Heart left ventricle (tissue), 16 donors: ENCODE measurements at regions not wholly inside any gene's neighbourhood (a gene's known extent, or its start where the extent isn't known, plus 50 kb on each side); places are given as distances from the start of the nearest gene placed in this dataset.

Experiments used
- ATAC-seq, 4 donors: fragments of 200-7000 bp; cut with Tn5 transposase; one replicate each; pipeline ENCODE4 v1.9.1; 2020 to 2022; ENCODE audit warnings: moderate library complexity in 4 of 4, mild to moderate bottlenecking in 3 of 4, moderate number of reproducible peaks in 1 of 4
- DNase-seq, 5 donors: peaks; one replicate each; pipeline ENCODE4 v3.0.0-alpha.2; 2020
- H3K27ac ChIP-seq, 12 donors: fragments of 200-600 bp; sonication (generic) in 4 of 12; one replicate each; pipeline versions ENCODE4 v1.5.0 to v1.8.0; 2016 to 2022; ENCODE audit warnings: mild to moderate bottlenecking in 2 of 12
- H3K27me3 ChIP-seq, 9 donors: fragments of 200-600 bp; sonication (generic) in 2 of 9; one replicate each; pipeline versions ENCODE4 v1.5.1 to v1.8.0; 2016 to 2022; ENCODE audit warnings: mild to moderate bottlenecking in 3 of 9
- H3K36me3 ChIP-seq, 9 donors: fragments of 200-600 bp; sonication (generic) in 2 of 9; one replicate each; pipeline versions ENCODE4 v1.5.0 to v1.8.0; 2018 to 2022; ENCODE audit warnings: mild to moderate bottlenecking in 2 of 9
- H3K4me1 ChIP-seq, 12 donors: fragments of 200-600 bp; sonication (generic) in 4 of 12; one replicate each; pipeline versions ENCODE4 v1.5.0 to v1.8.0; 2016 to 2022; ENCODE audit warnings: mild to moderate bottlenecking in 3 of 12
- H3K4me3 ChIP-seq, 12 donors: fragments of 200-600 bp; sonication (generic) in 4 of 12; one replicate each; pipeline versions ENCODE4 v1.5.0 to v1.8.0; 2017 to 2022; ENCODE audit warnings: mild to moderate bottlenecking in 9 of 12, moderate library complexity in 4 of 12
- H3K9me3 ChIP-seq, 12 donors: fragments of 200-600 bp; sonication (generic) in 4 of 12; one replicate each; pipeline versions ENCODE4 v1.5.0 to v1.8.0; 2016 to 2022; ENCODE audit warnings: mild to moderate bottlenecking in 1 of 12
- POLR2A ChIP-seq, 2 donors: fragments of 450-650 bp; IDR thresholded peaks; one replicate each; pipeline ENCODE4 v1.6.1; 2017; ENCODE audit warnings: antibody characterized with exemption in 2 of 2, mild to moderate bottlenecking in 2 of 2, moderate library complexity in 2 of 2
- WGBS, 4 donors: extraction: QIAGEN DNeasy Blood & Tissue Kit in 2 of 4; methylation state at CpG; one replicate each; pipeline versions ENCODE4 v1.1.5 to v1.1.7; 2013 to 2018; 5-methylcytosine and 5-hydroxymethylcytosine counted together
- intact Hi-C, 10 donors: fragments of 100-400 bp; cut with DNase I; formaldehyde crosslinking; loops; one replicate each; pipeline versions ENCODE4 v1.11.1 to v1.14.2; 2022
- TF ChIP-seq, protein P1 (sequence below), 12 donors: fragments of 200-600 bp; sonication (generic) in 4 of 12; IDR thresholded peaks; one replicate each; pipeline versions ENCODE4 v1.5.0 to v1.8.0; 2018 to 2022; ENCODE audit warnings: antibody characterized with exemption in 12 of 12, mild to moderate bottlenecking in 5 of 12
- donor health status: ischemic (EF 13 %, LVEDD 7.1; RV severe dilation, severe dysfunction).
- donor health status: healthy with polysubstance abuse.
- donor health status: DM: no; HTN: yes; CAD: no.
- donor health status: DM: no; HTN: no; CAD: no.
- donor health status: ischemic (EF 25% LVEDD 6.9; RV normal size, moderate dysfunction).
- donor health status: ischemic (EF 25% LVEDD 5.7; RV mildly dilated, moderate dysfunction).
- donor health status: healthy.
- donor health status: DM: yes; HTN: yes; CAD: no.
- donor health status: ischemic (EF 35%, LVEDD 5.7; RV mildly dilated, moderate dysfunction).
- donor health status: nonischemic (EF 11% LVEDD 7.7; RV severe dilation, severe dysfunction).
- donor health status: DM: yes; HTN: yes; CAD: no.
- donor health status: PGD.
- donor health status: ischemic (EF 29% LVEDD 5.4; RV normal size, mild dysfunction).
- donor health status: nonischemic (EF 23%, LVEDD 6.1; RV moderate dilation, normal function).

GRCh38 chr9:20291201-20291600 lies 331.1 kb downstream of the MLLT3 start:
- H3K4me3 ChIP-seq = no peak overlapping the region
- WGBS, 4 donors = 77 to 82% (median 78%) methylated on average over 2 of the region's 2 CpGs
- DNase-seq (no peak), ATAC-seq (no peak)
- no peaks in the 10 kb centered on the region for H3K36me3 ChIP-seq
- H3K4me1 ChIP-seq = peaks cover 0 to 13% (median 0%) of the 10 kb centered on the region in 12 donors
- intact Hi-C loops = loop anchor here in 1 of 10 donors (2.0 kb wide), 1 partner anchor 20 kb away; no protein-coding TSS in a partner anchor
- H3K27ac ChIP-seq = no peak overlapping the region
- no peaks in the 10 kb centered on the region for H3K27me3 ChIP-seq
- no peak for TF ChIP-seq POLR2A (IDR thresholded peaks at IDR 0.05)
- TF ChIP-seq, protein P1, sequence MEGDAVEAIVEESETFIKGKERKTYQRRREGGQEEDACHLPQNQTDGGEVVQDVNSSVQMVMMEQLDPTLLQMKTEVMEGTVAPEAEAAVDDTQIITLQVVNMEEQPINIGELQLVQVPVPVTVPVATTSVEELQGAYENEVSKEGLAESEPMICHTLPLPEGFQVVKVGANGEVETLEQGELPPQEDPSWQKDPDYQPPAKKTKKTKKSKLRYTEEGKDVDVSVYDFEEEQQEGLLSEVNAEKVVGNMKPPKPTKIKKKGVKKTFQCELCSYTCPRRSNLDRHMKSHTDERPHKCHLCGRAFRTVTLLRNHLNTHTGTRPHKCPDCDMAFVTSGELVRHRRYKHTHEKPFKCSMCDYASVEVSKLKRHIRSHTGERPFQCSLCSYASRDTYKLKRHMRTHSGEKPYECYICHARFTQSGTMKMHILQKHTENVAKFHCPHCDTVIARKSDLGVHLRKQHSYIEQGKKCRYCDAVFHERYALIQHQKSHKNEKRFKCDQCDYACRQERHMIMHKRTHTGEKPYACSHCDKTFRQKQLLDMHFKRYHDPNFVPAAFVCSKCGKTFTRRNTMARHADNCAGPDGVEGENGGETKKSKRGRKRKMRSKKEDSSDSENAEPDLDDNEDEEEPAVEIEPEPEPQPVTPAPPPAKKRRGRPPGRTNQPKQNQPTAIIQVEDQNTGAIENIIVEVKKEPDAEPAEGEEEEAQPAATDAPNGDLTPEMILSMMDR (IDR thresholded peaks at IDR 0.05) = no peak
- peaks cover 0 to 9% (median 0%) of the 10 kb centered on the region in 12 donors for H3K9me3 ChIP-seq

DNA sequence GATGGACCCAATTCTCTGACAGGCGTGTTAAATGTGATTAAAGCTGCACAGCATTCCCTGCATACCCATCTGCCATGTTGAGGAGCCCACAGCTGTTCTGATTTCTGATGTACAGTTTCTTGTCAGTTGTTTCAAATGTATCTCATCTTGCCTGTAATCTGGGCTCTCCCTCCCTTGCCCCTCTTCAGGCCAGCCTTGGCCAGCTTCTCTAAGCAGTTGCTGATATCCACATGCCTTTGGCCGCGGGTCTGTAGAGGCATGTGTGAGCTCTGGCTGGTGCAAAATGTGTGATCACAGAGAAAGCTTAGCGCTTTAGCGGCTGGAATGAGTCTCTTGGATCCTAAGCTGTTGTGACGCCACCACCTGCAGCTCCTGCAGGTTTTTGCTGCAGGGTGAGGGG lies 332.0 kb downstream of the MLLT3 start:
- WGBS, 4 donors = 41 to 72% (median 59%) methylated on average over 6 of the region's 6 CpGs
- no peaks in the 10 kb centered on the region for H3K27me3 ChIP-seq
- peaks cover 0 to 9% (median 0%) of the 10 kb centered on the region in 12 donors for H3K9me3 ChIP-seq
- H3K4me1 ChIP-seq = peaks cover 0 to 13% (median 0%) of the 10 kb centered on the region in 12 donors
- TF ChIP-seq, protein P1 (IDR thresholded peaks at IDR 0.05) = no peak
- no peak for TF ChIP-seq POLR2A (IDR thresholded peaks at IDR 0.05)
- peak in 2 of 4 donors; percentile 38 to 47 for ATAC-seq
- DNase-seq = peak in 1 of 5 donors; percentile 29
- no peak overlapping the region for H3K4me3 ChIP-seq
- no peaks in the 10 kb centered on the region for H3K36me3 ChIP-seq
- H3K27ac ChIP-seq = no peak overlapping the region
- intact Hi-C loops = loop anchor here in 1 of 10 donors (2.0 kb wide), 1 partner anchor 19 kb away; no protein-coding TSS in a partner anchor

- intact Hi-C loops = loop anchor here in 3 of 10 donors (2.0 to 10.0 kb wide), 5 partner anchors 19 to 365 kb away; no protein-coding TSS in a partner anchor
- H3K27me3 ChIP-seq = no peaks in the 10 kb centered on the region
- H3K4me1 ChIP-seq = peaks cover 0 to 13% (median 0%) of the 10 kb centered on the region in 12 donors
- TF ChIP-seq, protein P1 (IDR thresholded peaks at IDR 0.05) = no peak
- TF ChIP-seq POLR2A (IDR thresholded peaks at IDR 0.05) = no peak
- H3K9me3 ChIP-seq = peaks cover 0 to 9% (median 0%) of the 10 kb centered on the region in 12 donors
- 83 to 89% (median 86%) methylated on average over 9 of the region's 9 CpGs for WGBS, 4 donors
- ATAC-seq = no peak
- no peaks in the 10 kb centered on the region for H3K36me3 ChIP-seq
- no peak overlapping the region for H3K4me3 ChIP-seq
- no peak for DNase-seq
- no peak overlapping the region for H3K27ac ChIP-seq
Measured at GRCh38 chr9:20289423-20290010, 332.8 kb downstream of the MLLT3 start.

GRCh38 chr9:20286969-20287368 lies 335.3 kb downstream of the MLLT3 start:
- intact Hi-C loops = loop anchor here in 3 of 10 donors (5.0 to 10.0 kb wide), 4 partner anchors 68 to 362 kb away; no protein-coding TSS in a partner anchor

More at GRCh38 chr9:20286969-20287368, 335.3 kb downstream of the MLLT3 start:
- ATAC-seq (no peak), DNase-seq (no peak)
- Histone ChIP-seq H3K4me1 (peaks cover 0 to 13% (median 0%) of the 10 kb centered on the region in 12 donors), H3K27ac (peak overlapping the region in 3 of 12 donors; percentile 2 to 16 (median 13)), H3K9me3 (peaks cover 0 to 9% (median 0%) of the 10 kb centered on the region in 12 donors), H3K27me3 (no peaks in the 10 kb centered on the region), H3K4me3 (no peak overlapping the region), H3K36me3 (no peaks in the 10 kb centered on the region)
- TF ChIP-seq, protein P1 (IDR thresholded peaks at IDR 0.05) = no peak
- TF ChIP-seq POLR2A (IDR thresholded peaks at IDR 0.05) = no peak
- 69 to 94% (median 90%) methylated on average over 3 of the region's 3 CpGs for WGBS, 4 donors
